GM18867 (cell line): ENCODE measurements at regions not wholly inside any gene's neighbourhood (a gene's known extent, or its start where the extent isn't known, plus 50 kb on each side); places are given as distances from the start of the nearest gene placed in this dataset.

ENCODE experiments used
- ATAC-seq: cut with Tn5 transposase; IDR thresholded peaks from one replicate; pipeline ENCODE4 v1.9.1; 2021; ENCODE audit warnings: mild to moderate bottlenecking, moderate library complexity; ENCODE audit not compliant: unreplicated experiment

DNA sequence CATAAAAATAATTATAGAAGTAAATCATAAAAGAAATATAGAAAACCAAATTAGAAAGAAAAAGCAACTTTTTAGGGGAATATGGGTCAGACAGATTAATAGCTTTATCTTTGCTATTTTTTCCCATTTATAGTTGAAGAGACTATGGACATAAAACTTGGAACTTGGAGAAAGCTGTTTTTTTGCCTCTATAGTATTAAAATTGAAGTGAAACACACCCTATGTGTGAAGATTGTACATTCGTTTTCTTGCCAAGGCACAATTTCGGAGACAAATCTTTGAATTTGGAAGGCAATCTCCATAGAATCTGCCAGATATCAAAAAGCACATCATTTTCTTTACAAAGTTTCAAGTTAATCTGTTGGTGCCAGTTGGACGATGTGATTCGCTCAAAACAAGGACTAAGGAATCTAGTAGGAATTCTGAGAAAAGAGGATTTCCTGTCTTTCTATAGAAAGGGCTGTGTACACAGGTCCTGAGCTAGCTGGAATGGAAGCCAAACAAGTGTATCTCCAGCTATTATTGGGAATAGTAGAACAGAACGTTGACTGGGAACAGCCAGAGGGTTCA, 156.3 kb downstream of the SLC7A11 start:
- ATAC-seq = no peak

DNA sequence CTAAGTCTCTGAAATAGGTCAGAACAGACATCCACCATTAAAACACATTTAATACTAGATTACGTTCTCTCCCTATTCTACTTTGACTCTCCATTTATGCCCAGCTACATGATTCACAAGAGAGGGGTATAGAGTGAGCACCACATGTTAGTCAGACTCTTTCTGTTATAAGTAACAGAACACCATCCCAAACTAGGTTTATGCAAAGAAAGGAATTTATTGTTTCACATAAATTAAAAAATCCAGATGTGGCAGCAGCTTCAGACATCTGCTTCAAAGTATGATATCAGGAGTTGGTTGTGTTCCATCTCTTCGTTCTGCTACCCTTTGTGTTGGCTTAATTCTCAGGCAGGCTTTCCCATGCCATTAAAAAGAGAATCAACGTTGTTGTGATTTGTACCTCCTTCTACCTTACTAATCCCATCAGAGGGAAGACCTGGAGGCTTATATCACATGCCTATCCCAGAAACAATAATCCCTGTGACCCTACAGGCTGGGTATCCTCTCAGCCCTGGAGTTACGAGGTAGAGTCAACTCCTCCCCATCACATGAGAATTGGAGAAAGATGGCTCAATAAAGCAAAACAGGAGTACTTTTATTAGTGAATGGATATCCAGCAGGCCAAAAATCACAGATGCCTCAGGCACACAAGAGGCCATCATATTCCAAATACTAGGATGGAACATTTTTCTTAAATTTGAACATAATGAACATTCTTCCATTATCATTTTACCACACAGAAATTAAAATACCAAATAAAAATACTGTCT, 163.2 kb downstream of the SLC7A11 start:
- no peak for ATAC-seq

DNA sequence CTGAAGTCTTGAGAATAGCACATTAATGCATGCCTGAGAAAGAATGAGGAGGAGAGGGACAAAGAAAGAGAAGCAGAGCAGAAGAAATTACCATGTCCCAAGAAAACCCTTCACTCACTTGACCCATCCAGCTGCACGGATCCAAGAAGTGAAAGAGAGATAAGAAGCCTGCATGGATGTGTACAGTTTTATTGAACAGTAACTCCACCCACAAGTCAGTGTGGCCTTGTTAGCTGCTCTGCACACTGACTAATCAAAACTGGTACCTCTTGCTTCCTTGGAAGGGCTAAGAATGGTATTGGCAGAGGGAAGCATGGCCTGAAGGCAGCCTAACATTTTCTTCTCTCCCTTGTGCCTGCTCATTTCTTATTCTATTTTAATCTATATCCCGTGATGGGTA, 163.9 kb downstream of the SLC7A11 start:
- ATAC-seq = no peak

DNA sequence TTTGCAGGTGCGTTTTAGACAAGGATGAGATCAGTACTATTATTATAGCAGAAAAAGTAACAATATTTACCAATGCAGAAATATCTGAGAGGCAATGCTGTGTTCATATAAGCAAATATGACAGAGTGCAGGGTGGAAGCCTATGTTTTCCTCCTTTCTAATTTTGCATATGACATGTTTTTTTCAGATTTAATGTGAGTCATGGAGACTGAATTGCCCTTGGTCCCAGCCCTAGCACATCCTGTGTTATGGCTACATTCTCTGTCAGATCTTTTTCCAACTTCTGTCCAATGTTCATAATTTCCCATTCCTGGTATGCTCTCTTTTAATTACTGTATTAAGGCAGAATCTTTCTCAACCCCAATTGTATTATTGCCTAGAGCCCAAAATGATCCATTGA, 165.6 kb downstream of the SLC7A11 start:
- no peak for ATAC-seq

DNA sequence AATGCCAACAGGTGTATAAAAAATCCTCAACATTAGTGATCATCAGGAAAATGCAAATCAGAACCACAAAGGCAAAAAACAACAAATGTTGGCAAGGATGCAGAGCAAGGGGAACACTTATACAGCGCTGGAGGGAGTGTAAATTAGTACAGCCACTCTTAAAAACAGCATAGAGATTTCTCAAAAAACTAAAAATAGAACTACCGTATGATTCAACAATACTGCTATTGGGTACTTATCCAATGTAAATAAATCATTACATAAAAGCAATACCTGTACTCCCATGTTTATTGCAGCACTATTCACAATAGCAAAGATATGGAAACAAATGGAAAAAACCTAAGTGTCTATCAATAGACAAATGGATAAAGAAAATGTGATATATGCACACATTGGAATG, 171.3 kb downstream of the SLC7A11 start:
- ATAC-seq = no peak

DNA sequence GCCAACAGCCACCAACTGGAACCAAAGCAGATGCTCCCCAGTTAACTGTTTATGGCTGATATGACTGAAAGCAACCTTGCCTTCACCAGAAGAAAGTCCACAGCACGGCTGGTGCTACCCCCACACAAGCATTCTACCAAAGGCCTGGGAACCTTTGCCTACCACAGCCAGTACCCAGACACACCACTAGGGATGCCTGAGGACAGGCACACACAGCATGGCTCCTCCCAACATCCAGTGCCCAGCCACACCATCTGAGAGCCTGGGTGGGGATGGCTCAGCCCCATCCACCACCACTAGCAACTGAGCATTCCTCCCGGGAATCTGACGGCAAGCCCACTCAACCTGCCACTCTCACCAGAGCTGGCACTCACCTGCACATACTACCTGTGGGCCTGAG, 178.6 kb downstream of the SLC7A11 start:
- ATAC-seq = no peak

DNA sequence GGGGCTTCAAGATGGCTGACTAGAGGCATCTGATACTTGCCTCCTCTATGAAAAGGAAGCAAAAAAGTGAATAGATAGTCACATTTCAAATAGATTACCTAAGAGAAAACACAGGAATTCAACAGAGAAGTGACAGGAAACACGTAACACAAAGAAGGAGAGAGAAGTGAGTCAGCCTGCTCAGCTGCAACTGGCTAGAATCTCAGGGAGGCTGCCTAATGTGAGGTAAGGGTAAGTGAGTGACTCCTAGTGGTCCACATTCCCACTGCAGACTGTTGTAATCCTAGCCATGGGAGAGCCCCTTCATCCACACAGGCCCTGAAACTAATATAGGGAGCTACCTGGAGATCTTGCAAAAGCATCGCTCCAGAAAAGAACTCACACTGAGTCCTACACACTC, 179.2 kb downstream of the SLC7A11 start:
- ATAC-seq = no peak

DNA sequence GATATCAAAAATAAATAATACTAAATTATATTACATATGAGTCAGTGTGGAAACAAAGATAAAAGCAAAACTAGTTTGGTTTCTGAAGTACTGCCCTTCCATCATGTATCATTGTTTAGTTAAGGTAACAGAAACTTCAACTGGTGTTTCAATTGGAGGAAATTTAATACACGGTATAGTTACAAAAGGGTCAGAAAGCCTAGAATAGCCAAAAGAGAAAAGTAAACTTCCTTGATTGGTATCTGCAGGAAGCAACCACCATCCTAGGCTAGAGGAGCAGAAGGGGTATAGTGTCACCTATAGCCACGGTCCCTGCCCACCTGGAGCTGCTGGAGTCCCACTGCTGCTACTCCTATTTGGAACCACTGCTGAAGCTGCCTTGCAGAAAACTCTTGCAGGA, 185.6 kb downstream of the SLC7A11 start:
- ATAC-seq = no peak

DNA sequence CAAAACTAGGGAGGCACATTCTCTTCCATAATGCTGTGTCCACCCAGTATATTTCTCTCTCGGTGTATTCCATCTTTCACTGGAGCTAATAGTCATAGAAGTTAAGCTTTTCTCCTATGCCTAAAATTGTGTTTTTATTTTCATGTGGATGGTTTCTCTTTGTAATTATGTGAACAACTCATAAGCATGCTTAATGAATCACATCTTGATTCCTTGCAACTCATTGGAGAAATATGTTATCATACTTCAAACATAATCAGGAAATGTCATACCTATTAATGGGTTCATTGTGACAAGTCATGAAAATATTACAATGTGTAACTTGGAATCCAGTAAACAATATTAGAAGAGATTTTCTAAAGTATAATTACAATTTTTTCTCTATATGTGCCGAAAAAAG, 186.3 kb downstream of the SLC7A11 start:
- no peak for ATAC-seq

DNA sequence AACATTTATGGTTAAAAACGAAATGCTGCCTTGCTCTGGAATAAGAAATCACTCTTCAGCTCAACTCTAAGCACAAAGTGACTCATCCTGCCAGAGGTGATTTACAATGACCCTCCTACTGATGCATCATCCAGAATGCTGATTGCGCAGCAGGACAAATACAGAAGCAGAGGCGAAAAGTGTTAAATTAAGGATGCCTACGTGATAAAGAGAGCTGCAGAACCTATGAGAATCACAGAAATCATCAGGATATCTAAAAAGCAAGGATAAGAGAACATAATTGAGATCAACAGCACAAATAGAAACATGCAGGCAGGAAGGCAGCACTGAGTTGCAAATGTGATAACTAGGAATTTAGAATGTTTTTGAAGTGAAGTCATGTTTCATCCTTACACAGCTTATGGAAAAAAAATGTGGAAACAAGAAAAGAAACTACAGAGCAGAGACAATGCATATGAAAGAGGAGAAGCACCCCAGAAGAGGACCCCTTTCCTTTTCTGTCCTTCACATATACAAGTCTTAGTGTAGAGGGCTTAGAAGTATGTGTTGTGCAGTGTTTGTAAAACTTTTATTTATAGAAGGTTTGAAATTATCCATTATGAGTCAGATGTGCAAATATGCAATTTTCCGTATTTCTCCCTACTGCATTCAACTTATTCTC, 188.4 kb downstream of the SLC7A11 start:
- no peak for ATAC-seq

DNA sequence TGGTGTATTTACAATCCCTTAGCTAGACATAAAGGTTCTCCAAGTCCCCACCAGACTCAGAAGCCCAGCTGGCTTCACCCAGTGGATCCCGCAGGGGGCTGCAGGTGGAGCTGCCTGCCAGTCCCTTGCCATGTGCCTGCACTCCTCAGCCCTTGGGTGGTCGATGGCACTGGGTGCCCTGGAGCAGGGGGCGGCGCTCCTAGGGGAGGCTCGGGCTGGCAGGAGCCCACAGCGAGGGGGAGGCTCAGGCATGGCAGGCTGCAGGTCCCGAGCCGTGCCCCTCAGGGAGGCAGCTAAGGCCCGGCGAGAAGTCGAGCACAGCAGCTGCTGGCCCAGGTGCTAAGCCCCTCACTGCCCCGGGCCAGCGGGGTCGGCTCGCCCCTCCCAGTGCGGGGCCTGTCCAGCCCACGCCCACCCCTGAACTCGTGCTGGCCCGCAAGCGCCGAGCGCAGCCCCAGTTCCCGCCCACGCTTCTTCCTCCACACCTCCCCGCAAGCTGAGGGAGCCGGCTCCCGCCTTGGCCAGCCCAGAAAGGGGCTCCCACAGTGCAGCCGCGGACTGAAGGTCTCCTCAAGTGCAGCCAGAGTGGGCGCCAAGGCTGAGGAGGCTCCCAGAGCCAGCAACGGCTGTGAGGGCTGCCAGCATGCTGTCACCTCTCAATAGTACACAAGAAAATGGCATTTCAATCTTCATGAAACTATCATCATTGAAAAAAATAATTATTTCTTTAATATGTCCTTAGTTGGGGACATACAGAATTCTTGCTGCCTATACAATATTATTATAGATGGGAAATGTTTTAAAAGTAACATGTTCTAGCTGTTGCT, 189.1 kb downstream of the SLC7A11 start:
- ATAC-seq = no peak

DNA sequence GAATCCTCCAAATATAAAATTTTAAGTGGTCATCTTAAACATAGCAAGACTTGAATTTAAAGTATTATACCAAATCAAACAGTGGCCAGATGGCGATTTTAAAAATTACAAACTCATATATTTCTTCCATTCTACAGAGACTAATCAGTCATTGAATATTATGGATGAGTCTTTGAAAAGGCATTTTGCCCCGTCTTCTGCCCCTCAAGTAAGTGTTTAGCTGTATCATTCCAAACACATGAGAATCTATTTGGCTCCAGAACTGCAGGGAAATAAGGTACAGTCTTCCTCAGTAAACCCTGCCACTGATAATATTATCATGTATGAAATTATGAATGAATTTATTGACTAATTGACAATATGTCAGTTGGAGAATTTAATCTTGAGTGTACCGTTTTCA, 191.0 kb downstream of the SLC7A11 start:
- no peak for ATAC-seq

DNA sequence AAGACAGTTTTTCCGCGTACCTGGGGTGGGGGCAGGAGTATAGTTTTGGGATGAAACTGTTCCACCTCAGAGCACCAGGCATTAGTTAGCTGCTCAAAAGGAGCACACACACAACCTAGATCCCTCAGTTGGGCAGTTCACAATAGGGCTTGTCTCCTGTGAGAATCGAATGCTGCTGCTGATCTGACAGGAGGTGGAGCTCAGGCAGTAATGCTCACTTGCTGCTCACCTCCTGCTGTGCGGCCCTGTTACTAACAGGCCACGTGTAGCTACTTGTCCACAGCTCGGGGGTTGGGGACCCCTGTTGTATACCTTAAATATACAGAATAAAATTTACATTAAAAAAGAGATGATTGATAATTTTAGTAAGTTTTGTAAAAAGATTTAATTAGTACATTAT, 191.5 kb downstream of the SLC7A11 start:
- no peak for ATAC-seq

DNA sequence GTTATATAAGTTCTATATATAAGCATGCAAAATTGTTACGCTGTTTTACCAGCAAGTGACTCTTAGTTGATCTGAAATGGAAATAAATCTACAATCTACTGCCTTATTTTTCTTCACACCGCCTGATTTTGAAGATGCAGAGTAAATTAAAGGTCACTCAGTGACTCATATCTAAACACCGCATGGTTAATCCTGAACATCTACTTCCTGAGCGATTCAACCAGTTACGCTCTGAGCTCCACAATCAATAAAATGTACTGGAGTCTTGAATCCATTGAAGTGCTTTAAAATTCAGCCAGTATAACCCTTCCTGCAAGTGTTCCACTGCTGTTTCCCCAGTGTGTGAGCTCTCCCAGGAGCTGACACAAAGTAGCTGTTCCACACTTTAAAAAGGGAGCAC, 192.8 kb downstream of the SLC7A11 start:
- no peak for ATAC-seq

DNA sequence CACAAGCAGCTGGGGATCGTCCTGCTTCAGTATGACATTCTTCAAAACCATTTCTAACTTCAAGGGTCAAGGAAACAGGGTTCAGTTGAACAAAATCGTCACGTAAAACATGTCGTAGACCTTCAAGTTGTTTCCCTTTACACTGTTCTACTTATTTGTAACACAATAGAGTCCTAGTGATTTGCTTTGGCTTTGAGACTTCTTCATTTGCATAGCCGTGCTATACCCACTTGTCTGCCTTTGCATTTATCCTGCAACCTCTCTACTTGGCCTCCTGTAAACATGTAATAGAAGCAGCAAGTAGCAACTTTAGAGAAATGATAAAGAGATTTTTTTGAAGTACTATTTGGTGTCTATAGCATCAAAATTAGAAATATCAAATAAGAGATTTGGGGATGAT, 194.9 kb downstream of the SLC7A11 start:
- no peak for ATAC-seq

DNA sequence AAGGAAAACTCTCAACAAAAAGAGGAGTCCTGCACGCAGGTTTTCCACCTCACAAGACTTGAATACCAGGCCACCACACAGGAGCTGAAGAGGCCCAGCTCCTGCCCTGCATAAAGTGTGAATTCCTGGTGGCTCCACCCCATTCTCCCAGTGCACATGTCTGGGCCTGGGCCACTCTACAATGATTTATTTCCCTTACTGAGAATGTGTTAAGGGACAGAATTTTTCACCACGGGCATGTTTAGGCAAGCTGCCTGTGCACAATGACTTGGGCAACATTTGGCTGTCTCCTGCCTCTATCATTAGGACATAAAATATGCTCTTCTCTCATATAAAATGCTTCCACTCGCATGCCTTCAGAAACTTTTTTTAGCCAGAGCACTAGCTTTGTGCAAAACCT, 197.1 kb downstream of the SLC7A11 start:
- ATAC-seq = no peak

DNA sequence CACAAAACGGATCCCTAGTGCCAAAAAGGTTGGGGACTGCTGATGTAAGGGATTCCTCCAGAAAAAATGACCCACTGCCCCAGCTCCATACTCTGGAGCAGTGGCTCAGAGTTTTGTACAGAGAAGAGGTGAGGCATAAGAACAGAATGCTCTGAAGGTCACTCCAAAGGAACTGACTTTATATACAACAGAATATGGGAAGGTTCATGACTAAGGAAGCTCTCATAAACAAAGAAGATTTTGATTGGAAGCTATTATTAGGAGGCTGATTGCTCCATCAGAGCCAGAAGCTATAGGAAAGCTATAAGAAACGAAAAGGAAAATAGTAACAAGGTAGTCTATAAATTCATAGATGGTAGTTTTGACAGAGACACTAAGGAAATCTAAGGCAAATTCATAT, 203.1 kb downstream of the SLC7A11 start:
- no peak for ATAC-seq

DNA sequence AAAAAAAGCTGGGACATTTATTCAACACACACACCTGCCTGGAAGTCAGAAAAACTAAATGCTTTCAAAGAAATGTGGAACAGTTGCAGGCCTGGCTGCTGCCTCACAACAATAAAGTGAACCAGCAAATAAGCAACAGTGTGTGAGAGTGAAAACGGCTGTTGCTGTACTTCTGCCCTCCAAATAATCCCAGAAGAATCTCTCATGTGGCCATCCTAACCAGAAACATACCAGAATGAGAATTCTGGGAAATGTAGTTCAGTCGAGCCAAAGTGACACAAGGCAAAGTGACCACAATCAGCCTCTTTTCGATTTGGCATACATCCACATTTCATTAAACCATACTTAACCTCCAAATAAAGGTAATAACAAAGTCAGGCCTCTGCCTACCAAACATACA, 204.5 kb downstream of the SLC7A11 start:
- ATAC-seq = no peak

DNA sequence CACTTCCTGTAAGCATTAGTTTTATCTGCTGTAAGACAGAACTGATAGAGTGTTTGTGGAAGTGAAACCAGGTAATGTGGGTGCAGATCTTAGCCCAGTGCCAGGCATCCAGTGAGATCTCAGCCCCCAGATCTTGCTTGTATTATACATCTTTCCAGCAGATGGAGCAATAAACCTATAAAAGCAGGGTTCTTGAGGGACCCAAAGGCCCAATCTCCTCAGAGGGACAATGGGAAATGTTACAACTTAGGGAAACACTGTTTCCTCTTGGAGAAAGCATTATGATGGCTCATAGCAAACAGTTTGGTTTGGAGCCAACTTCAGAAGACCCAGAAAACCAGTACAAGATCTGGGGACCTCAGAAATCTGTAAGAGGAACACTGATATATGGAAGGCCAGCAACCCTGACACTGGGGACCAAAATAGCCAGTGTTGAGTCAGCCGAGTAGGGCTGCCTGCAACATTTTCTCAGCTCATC, 206.3 kb downstream of the SLC7A11 start:
- ATAC-seq = peak; percentile 100

DNA sequence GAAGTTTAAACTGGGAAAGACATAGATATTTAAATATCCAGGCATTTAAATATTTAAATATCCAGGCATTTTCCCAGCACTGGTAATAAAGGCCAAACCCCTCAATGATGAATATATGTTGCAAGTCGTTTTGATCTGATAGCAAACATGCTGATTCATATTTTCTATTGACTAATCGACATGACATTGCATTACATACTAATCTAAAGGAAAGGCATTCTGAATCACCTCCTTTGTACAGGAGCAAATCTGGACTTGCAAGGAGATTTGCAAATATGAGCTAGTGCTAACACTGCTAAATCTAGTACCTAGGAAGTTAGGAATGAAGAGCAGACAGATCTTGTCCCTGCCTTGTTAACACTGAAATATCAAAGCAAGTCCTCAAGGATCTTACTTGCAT, 207.3 kb downstream of the SLC7A11 start:
- no peak for ATAC-seq

DNA sequence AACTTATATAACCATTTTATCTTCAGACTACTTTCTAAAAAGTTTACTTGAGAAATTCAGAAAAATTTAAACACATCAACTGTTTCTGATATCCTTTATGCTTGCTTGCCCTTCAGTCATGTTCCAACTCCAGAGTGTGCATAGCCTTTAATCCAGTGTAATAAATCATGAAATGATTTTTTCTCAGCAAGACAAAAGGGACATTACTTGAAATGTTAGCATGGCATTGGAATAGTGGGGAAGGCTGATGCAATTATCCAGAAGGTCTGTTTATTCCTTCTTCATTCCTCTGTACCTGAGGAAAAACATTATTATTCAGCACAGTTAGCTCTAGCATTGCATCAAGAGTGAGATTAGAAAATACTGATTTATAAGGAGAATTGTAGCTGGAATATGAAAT, 209.9 kb downstream of the SLC7A11 start:
- no peak for ATAC-seq
